Activated naive CD4-positive, alpha-beta T cell treated with anti-CD3 and anti-CD28 coated beads, Interleukin-2, amount 50 U/mL, for 72 hours (primary cell): ENCODE measurements at regions not wholly inside any gene's neighbourhood (a gene's known extent, or its start where the extent isn't known, plus 50 kb on each side); places are given as distances from the start of the nearest gene placed in this dataset.
"Not testable (repeated sequence)": the region's sequence is repeated elsewhere in the genome, so short reads cannot be mapped to it uniquely, and the experiment has no call there.

ENCODE experiments used
- ATAC-seq, 2 donors: fragments of 150-1000 bp; cut with Tn5 transposase; 2 replicates each; pipeline ENCODE4 v1.10.0; 2021; ENCODE audit warnings: mild to moderate bottlenecking in 2 of 2, moderate library complexity in 2 of 2
- DNase-seq, 2 donors: peaks; one replicate each; pipeline ENCODE4 v3.0.0; 2021 to 2022; ENCODE audit warnings: low spot score in 2 of 2
- H3K27ac Mint-ChIP-seq, 2 donors: one replicate each; pipeline ENCODE4 v1.8.0; 2022; ENCODE audit warnings: mild to moderate bottlenecking in 2 of 2, mixed read lengths in 2 of 2
- H3K36me3 Mint-ChIP-seq, 2 donors: one replicate each; pipeline ENCODE4 v1.8.0; 2022; ENCODE audit warnings: mixed read lengths in 2 of 2
- H3K9me3 Mint-ChIP-seq, 2 donors: one replicate each; pipeline ENCODE4 v1.8.0; 2022; ENCODE audit warnings: mixed read lengths in 2 of 2

DNA sequence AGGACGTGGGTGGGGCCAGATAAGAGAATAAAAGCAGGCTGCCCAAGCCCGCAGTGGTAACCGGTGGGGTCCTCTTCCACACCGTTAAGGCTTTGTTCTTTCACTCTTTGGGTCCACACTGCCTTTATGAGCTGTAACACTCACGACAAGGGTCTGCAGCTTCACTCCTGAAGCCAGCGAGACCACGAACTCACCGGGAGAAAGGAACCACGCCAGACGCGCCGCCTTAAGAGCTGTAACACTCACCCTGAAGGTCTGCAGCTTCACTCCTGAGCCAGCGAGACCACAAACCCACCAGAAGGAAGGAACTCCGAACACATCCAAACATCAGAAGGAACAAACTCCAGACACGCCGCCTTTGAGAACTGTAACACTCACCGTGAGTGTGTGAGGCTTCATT lies 203.9 kb upstream of the HNRNPA3 start:
- not testable (repeated sequence) for H3K36me3 Mint-ChIP-seq, DNase-seq, ATAC-seq, H3K9me3 Mint-ChIP-seq, H3K27ac Mint-ChIP-seq

GRCh38 chr2:177010146-177010545 lies 202.4 kb upstream of the HNRNPA3 start:
- Mint-ChIP-seq H3K9me3 (no peaks in the 10 kb centered on the region), H3K36me3 (no peaks in the 10 kb centered on the region), H3K27ac (no peak overlapping the region)
- ATAC-seq (no peak), DNase-seq (no peak)

GRCh38 chr2:177010861-177011260 lies 201.7 kb upstream of the HNRNPA3 start:
- DNase-seq: no peak
- no peak overlapping the region for H3K27ac Mint-ChIP-seq
- H3K9me3 Mint-ChIP-seq: no peaks in the 10 kb centered on the region
- no peak for ATAC-seq
- no peaks in the 10 kb centered on the region for H3K36me3 Mint-ChIP-seq

- H3K27ac Mint-ChIP-seq: no peak overlapping the region
- DNase-seq (no peak), ATAC-seq (no peak)
- H3K9me3 Mint-ChIP-seq: no peaks in the 10 kb centered on the region
- H3K36me3 Mint-ChIP-seq: no peaks in the 10 kb centered on the region
These were observed 197.6 kb upstream of the HNRNPA3 start for GRCh38 chr2:177014946-177015345.

GRCh38 chr2:177015356-177015923 lies 197.2 kb upstream of the HNRNPA3 start:
- ATAC-seq: no peak
- DNase-seq: no peak
- H3K27ac Mint-ChIP-seq: no peak overlapping the region
- no peaks in the 10 kb centered on the region for H3K9me3 Mint-ChIP-seq
- no peaks in the 10 kb centered on the region for H3K36me3 Mint-ChIP-seq

- H3K9me3 Mint-ChIP-seq: no peaks in the 10 kb centered on the region
- H3K27ac Mint-ChIP-seq: no peak overlapping the region
- DNase-seq (no peak), ATAC-seq (no peak)
- H3K36me3 Mint-ChIP-seq: no peaks in the 10 kb centered on the region
These were observed 192.0 kb upstream of the HNRNPA3 start for GRCh38 chr2:177020524-177021119.

- Mint-ChIP-seq H3K36me3 (no peaks in the 10 kb centered on the region), H3K27ac (no peak overlapping the region), H3K9me3 (no peaks in the 10 kb centered on the region)
- ATAC-seq: no peak
- no peak for DNase-seq
These were observed 190.8 kb upstream of the HNRNPA3 start for GRCh38 chr2:177021706-177022343.

- DNase-seq (no peak), ATAC-seq (no peak)
- H3K36me3 Mint-ChIP-seq: no peaks in the 10 kb centered on the region
- H3K9me3 Mint-ChIP-seq: no peaks in the 10 kb centered on the region
- no peak overlapping the region for H3K27ac Mint-ChIP-seq
These were observed 187.8 kb upstream of the HNRNPA3 start for GRCh38 chr2:177024765-177025164.

DNA sequence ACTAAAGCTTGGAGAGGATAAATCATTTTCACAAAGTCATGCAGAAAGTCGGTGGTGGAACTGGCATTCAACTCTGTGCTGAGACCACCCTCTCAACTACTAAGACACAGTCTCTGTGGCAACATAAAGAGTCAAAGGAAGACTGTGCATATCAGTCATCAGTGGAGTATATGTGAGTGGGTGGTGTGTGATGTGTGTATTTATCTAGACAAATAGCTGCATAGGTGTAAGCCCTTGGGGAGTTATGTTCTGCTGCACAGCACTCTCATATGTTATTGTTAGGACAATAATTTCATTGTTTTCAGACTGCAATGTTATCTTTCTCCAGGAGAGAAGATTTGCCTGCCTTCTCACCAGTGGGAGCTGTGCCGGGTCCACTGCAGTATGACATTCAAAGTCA lies 186.3 kb upstream of the HNRNPA3 start:
- Mint-ChIP-seq H3K9me3 (no peaks in the 10 kb centered on the region), H3K36me3 (no peaks in the 10 kb centered on the region), H3K27ac (no peak overlapping the region)
- no peak for DNase-seq
- ATAC-seq: peak in 1 of 2 donors; percentile 81

DNA sequence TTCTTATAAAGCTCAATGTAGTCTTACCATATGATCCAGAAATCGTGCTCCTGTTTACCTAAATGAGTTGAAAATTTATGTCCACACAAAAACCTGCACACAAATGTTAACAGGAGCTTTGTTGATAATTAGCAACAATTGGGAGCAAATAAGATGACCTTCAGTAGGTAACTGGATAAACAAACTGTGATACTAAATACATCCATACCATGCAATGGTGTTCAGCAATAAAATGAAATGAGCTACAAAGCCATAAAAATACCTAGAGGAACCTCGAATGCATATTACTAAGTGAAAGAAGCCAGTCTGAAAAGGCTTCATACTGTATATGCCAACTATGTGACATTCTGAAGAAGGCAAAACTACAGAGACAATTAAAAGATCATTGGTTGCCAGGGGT lies 185.6 kb upstream of the HNRNPA3 start:
- ATAC-seq (no peak), DNase-seq (no peak)
- no peaks in the 10 kb centered on the region for H3K9me3 Mint-ChIP-seq

GRCh38 chr2:177028296-177028695 lies 184.3 kb upstream of the HNRNPA3 start:
- H3K27ac Mint-ChIP-seq: no peak overlapping the region
- no peaks in the 10 kb centered on the region for H3K36me3 Mint-ChIP-seq
- DNase-seq (no peak), ATAC-seq (no peak)
- no peaks in the 10 kb centered on the region for H3K9me3 Mint-ChIP-seq

More for the DNA sequence above, 185.6 kb upstream of the HNRNPA3 start:
- no peak overlapping the region for H3K27ac Mint-ChIP-seq
- no peaks in the 10 kb centered on the region for H3K36me3 Mint-ChIP-seq

DNA sequence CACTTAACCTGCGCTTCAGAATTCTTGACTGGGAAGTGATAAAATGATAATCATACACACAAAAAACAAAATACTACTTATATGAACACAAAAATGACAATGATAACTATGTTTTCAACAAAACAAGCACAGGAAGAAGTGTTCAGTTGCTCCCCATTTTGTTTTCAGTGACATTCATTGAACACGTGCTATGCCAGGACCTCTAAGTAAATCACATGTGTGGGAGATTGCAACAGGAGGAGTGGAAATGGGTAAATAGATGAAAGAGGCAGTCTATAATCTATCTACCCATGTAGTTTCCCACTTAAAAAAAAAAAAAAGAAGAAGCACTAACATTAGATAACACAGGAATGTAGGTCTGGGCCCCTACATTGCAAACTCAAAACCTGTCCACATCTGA lies 183.5 kb upstream of the HNRNPA3 start:
- ATAC-seq (no peak), DNase-seq (no peak)
- Mint-ChIP-seq H3K27ac (no peak overlapping the region), H3K9me3 (peaks cover 0 to 2% of the 10 kb centered on the region in 2 donors), H3K36me3 (no peaks in the 10 kb centered on the region)

GRCh38 chr2:177029501-177029900 lies 183.1 kb upstream of the HNRNPA3 start:
- Mint-ChIP-seq H3K36me3 (no peaks in the 10 kb centered on the region), H3K27ac (no peak overlapping the region), H3K9me3 (peaks cover 0 to 3% of the 10 kb centered on the region in 2 donors)
- ATAC-seq: no peak
- DNase-seq: no peak

GRCh38 chr2:177029901-177030300 lies 182.7 kb upstream of the HNRNPA3 start:
- DNase-seq (no peak), ATAC-seq (no peak)
- H3K9me3 Mint-ChIP-seq: peaks cover 0 to 3% of the 10 kb centered on the region in 2 donors
- H3K36me3 Mint-ChIP-seq: no peaks in the 10 kb centered on the region
- H3K27ac Mint-ChIP-seq: no peak overlapping the region

- ATAC-seq: no peak
- peaks cover 0 to 3% of the 10 kb centered on the region in 2 donors for H3K9me3 Mint-ChIP-seq
- no peak overlapping the region for H3K27ac Mint-ChIP-seq
- H3K36me3 Mint-ChIP-seq: no peaks in the 10 kb centered on the region
- DNase-seq: no peak
These were observed 182.0 kb upstream of the HNRNPA3 start for GRCh38 chr2:177030451-177031105.

DNA sequence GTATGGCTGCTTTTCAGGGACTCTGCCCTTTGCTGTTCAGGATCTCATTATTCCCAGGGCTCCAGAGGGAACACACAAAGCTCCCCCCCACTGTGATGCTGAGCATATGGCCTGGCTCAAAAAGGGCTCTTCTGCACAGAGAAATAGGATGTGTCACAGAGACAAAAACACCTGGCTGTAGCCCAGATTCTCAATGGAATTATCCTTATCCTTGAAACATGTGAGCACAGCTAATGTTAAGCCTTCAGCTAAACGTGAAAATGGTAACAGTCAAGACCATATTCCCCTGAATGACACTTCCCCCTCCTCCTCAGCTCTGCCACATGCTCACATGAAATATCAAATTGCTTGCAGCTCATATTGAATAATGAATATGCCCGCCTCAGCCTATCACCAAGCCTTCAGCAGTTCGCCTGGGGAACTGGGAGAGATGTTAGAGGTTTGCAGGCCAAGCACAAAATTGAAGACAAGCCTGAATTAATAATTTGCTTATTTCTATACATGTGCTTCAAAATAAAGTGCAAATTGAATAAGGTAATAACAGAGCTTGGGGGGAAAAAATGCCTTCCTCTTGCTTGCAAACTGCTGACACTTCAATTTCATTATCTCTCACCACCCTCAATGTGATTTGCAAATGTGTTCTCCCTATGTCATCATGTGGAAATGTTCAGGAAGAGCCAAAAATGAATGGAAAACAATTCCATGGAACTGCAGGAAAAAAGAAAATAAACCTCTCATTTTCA lies 181.0 kb upstream of the HNRNPA3 start:
- Mint-ChIP-seq H3K9me3 (peaks cover 0 to 3% of the 10 kb centered on the region in 2 donors), H3K27ac (no peak overlapping the region), H3K36me3 (no peaks in the 10 kb centered on the region)
- ATAC-seq (no peak), DNase-seq (no peak)

GRCh38 chr2:177036747-177037146 lies 175.8 kb upstream of the HNRNPA3 start:
- DNase-seq (no peak), ATAC-seq (no peak)
- H3K36me3 Mint-ChIP-seq: no peaks in the 10 kb centered on the region
- no peak overlapping the region for H3K27ac Mint-ChIP-seq
- H3K9me3 Mint-ChIP-seq: peaks cover 0 to 3% of the 10 kb centered on the region in 2 donors
